Mammary epithelial cell (primary cell): ENCODE measurements at regions not wholly inside any gene's neighbourhood (a gene's known extent, or its start where the extent isn't known, plus 50 kb on each side); places are given as distances from the start of the nearest gene placed in this dataset.

ENCODE experiments used
- EZH2 ChIP-seq: IDR thresholded peaks from 2 replicates; pipeline ENCODE4 v1.6.1; 2012; ENCODE audit warnings: low read length, inconsistent platforms, borderline replicate concordance
- TF ChIP-seq, protein P1 (sequence below), 2 donors: IDR thresholded peaks in 1 of 2; conservative IDR thresholded peaks in 1 of 2; 2 replicates each; pipeline ENCODE4 v1.5.1; 2011 to 2012; ENCODE audit warnings: inconsistent platforms in 2 of 2, low read length in 2 of 2, mild to moderate bottlenecking in 2 of 2, control low read depth in 1 of 2, low read depth in 1 of 2; ENCODE audit not compliant: insufficient read depth in 1 of 2; ENCODE audit errors: extremely low read depth in 1 of 2

DNA sequence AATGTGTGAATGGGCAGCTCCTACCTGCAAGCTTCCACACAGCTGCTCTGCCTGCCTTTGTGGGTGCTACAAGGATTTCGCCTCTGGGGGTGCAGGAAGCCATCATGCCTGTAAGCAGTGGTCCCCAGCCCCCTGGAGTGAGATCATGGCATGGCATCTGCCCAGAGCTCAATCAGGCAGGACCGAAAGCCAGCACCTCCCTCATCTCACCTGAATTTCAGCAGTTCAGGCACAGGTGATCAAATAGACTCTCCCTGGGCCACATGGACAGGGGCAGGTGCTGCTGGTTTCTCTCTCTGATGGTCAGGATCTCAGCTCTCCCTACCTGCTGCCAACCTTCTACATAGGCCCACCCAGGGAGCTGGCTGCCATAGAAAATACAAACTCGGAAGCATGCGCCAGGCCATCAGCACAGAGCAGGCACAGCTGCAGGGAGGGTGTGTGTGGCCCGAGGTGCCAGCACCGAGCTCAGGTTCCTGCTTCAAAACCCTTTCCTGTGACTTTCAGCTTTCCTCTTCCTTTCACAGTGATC, 133.2 kb upstream of the ID2 start:
- TF ChIP-seq, protein P1, sequence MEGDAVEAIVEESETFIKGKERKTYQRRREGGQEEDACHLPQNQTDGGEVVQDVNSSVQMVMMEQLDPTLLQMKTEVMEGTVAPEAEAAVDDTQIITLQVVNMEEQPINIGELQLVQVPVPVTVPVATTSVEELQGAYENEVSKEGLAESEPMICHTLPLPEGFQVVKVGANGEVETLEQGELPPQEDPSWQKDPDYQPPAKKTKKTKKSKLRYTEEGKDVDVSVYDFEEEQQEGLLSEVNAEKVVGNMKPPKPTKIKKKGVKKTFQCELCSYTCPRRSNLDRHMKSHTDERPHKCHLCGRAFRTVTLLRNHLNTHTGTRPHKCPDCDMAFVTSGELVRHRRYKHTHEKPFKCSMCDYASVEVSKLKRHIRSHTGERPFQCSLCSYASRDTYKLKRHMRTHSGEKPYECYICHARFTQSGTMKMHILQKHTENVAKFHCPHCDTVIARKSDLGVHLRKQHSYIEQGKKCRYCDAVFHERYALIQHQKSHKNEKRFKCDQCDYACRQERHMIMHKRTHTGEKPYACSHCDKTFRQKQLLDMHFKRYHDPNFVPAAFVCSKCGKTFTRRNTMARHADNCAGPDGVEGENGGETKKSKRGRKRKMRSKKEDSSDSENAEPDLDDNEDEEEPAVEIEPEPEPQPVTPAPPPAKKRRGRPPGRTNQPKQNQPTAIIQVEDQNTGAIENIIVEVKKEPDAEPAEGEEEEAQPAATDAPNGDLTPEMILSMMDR (conservative IDR thresholded peaks at IDR 0.05 in 1 of 2, IDR thresholded peaks at IDR 0.05 in 1 of 2; ENCODE audit: extremely low read depth in 1 of 2, insufficient read depth in 1 of 2, low read depth in 1 of 2, low read length in 2 of 2) = no peak
- no peak for TF ChIP-seq EZH2
